Stimulated activated CD8-positive, alpha-beta memory T cell treated with anti-CD3 and anti-CD28 coated beads, Interleukin-15, amount 100 ng/mL, for 1 hour (primary cell): ENCODE measurements at regions not wholly inside any gene's neighbourhood (a gene's known extent, or its start where the extent isn't known, plus 50 kb on each side); places are given as distances from the start of the nearest gene placed in this dataset.

Source experiments
- DNase-seq: peaks from one replicate; pipeline ENCODE4 v3.0.0-alpha.2; 2020; ENCODE audit warnings: low read depth

- DNase-seq, result no peak
Observed at GRCh38 chr6:2562721-2563451, 187.8 kb downstream of the MYLK4 start.

GRCh38 chr6:2560917-2561698 lies 189.6 kb downstream of the MYLK4 start:
- no peak for DNase-seq

- no peak for DNase-seq
Observed at GRCh38 chr6:2560140-2560818, 190.4 kb downstream of the MYLK4 start.

GRCh38 chr6:2558861-2559801 lies 191.6 kb downstream of the MYLK4 start:
- DNase-seq, result no peak

GRCh38 chr6:2558098-2558680 lies 192.5 kb downstream of the MYLK4 start:
- no peak for DNase-seq

- DNase-seq, result no peak
Observed at GRCh38 chr6:2557181-2557720, 193.5 kb downstream of the MYLK4 start.

GRCh38 chr6:2556761-2557160 lies 194.0 kb downstream of the MYLK4 start:
- DNase-seq, result no peak

- no peak for DNase-seq
Observed at GRCh38 chr6:2554651-2555260, 196.0 kb downstream of the MYLK4 start.

- no peak for DNase-seq
Observed at GRCh38 chr6:2552526-2553154, 198.1 kb downstream of the MYLK4 start.

GRCh38 chr6:2551705-2552104 lies 199.0 kb downstream of the MYLK4 start:
- no peak for DNase-seq

GRCh38 chr6:2550247-2550646 lies 200.5 kb downstream of the MYLK4 start:
- no peak for DNase-seq

GRCh38 chr6:2549834-2550233 lies 200.9 kb downstream of the MYLK4 start:
- DNase-seq, result no peak

- DNase-seq, result no peak
Observed at GRCh38 chr6:2547355-2547754, 203.4 kb downstream of the MYLK4 start.

GRCh38 chr6:2546901-2547300 lies 203.8 kb downstream of the MYLK4 start:
- no peak for DNase-seq

- DNase-seq, result no peak
Observed at GRCh38 chr6:2545383-2546038, 205.2 kb downstream of the MYLK4 start.

- DNase-seq, result no peak
Observed at GRCh38 chr6:2543321-2543720, 207.4 kb downstream of the MYLK4 start.

GRCh38 chr6:2542858-2543218 lies 207.9 kb downstream of the MYLK4 start:
- no peak for DNase-seq

- DNase-seq, result no peak
Observed at GRCh38 chr6:2542101-2542857, 208.4 kb downstream of the MYLK4 start.

GRCh38 chr6:2536451-2536850 lies 214.3 kb downstream of the MYLK4 start:
- no peak for DNase-seq
